Right lobe of liver (tissue), 6 donors: ENCODE measurements at regions not wholly inside any gene's neighbourhood (a gene's known extent, or its start where the extent isn't known, plus 50 kb on each side); places are given as distances from the start of the nearest gene placed in this dataset.

ENCODE experiments used
- ATAC-seq, 4 donors: fragments of 200-7000 bp; cut with Tn5 transposase; one replicate each; pipeline ENCODE4 v1.9.1; 2020; ENCODE audit warnings: mild to moderate bottlenecking in 4 of 4, moderate library complexity in 4 of 4
- DNase-seq, 3 donors: peaks; one replicate each; pipeline ENCODE4 v3.0.0-alpha.2; 2020
- H3K27ac ChIP-seq, 3 donors: fragments of 200-600 bp; one replicate each; pipeline ENCODE4 v1.8.0; 2022
- H3K27me3 ChIP-seq, 2 donors: fragments of 200-600 bp; one replicate each; pipeline ENCODE4 v1.8.0; 2022
- H3K36me3 ChIP-seq, 4 donors: fragments of 200-600 bp; sonication (generic) in 1 of 4; one replicate each; pipeline versions ENCODE4 v1.5.1 to v1.8.0; 2017 to 2022; ENCODE audit warnings: control low read depth in 1 of 4
- H3K4me1 ChIP-seq, 4 donors: fragments of 200-600 bp; sonication (generic) in 1 of 4; one replicate each; pipeline versions ENCODE4 v1.5.1 to v1.8.0; 2017 to 2022; ENCODE audit warnings: control low read depth in 1 of 4
- H3K4me3 ChIP-seq, 3 donors: fragments of 200-600 bp; one replicate each; pipeline ENCODE4 v1.8.0; 2022
- H3K9me3 ChIP-seq, 4 donors: fragments of 200-600 bp; sonication (generic) in 1 of 4; one replicate each; pipeline versions ENCODE4 v1.5.1 to v1.8.0; 2017 to 2022; ENCODE audit warnings: control low read depth in 1 of 4
- CTCF ChIP-seq, 4 donors: fragments of 200-600 bp in 3 of 4; fragments of 450-650 bp in 1 of 4; IDR thresholded peaks; one replicate each; pipeline versions ENCODE4 v1.5.1 to v1.8.0; 2016 to 2022; ENCODE audit warnings: antibody characterized with exemption in 4 of 4, mild to moderate bottlenecking in 2 of 4
- POLR2A ChIP-seq: fragments of 450-650 bp; IDR thresholded peaks from one replicate; pipeline ENCODE4 v1.6.1; 2017; ENCODE audit warnings: antibody characterized with exemption, mild to moderate bottlenecking
- WGBS: methylation state at CpG from one replicate; pipeline ENCODE4 v1.1.6; 2018; ENCODE audit warnings: low coverage, low lambda C conversion rate; ENCODE audit not compliant: insufficient coverage; ENCODE audit errors: missing lambda C conversion rate; 5-methylcytosine and 5-hydroxymethylcytosine counted together
- intact Hi-C, 2 donors: fragments of 100-400 bp; cut with DNase I; formaldehyde crosslinking; loops; one replicate each; pipeline versions ENCODE4 v1.11.2 to v1.14.1; 2022
- donor health status: DM: no; HTN: yes; CAD: no.
- donor health status: DM: no; HTN: no; CAD: no.
- donor health status: DM: no; HTN: no; CAD: no.
- donor health status: DM: no; HTN: yes; CAD: no.
- donor health status: DM: no; HTN: yes; CAD: no.

- no peaks in the 10 kb centered on the region for H3K36me3 ChIP-seq
- no peak for TF ChIP-seq CTCF (IDR thresholded peaks at IDR 0.05)
- no peak for TF ChIP-seq POLR2A
- no peaks in the 10 kb centered on the region for H3K27me3 ChIP-seq
- WGBS, result 82% methylated on average over 4 of the region's 4 CpGs
- DNase-seq (no peak), ATAC-seq (no peak)
- H3K4me1 ChIP-seq, result no peaks in the 10 kb centered on the region
- intact Hi-C loops, result no loop called here
- H3K27ac ChIP-seq, result no peak overlapping the region
- no peaks in the 10 kb centered on the region for H3K9me3 ChIP-seq
- no peak overlapping the region for H3K4me3 ChIP-seq
Measured at GRCh38 chr17:13442361-13442760, 159.4 kb downstream of the HS3ST3A1 start.

- 100% methylated on average over 1 of the region's 1 CpG for WGBS
- DNase-seq (no peak), ATAC-seq (no peak)
- H3K36me3 ChIP-seq, result no peaks in the 10 kb centered on the region
- H3K27ac ChIP-seq, result no peak overlapping the region
- H3K9me3 ChIP-seq, result no peaks in the 10 kb centered on the region
- no peak for TF ChIP-seq CTCF (IDR thresholded peaks at IDR 0.05)
- TF ChIP-seq POLR2A, result no peak
- H3K27me3 ChIP-seq, result no peaks in the 10 kb centered on the region
- intact Hi-C loops, result no loop called here
- H3K4me3 ChIP-seq, result no peak overlapping the region
- H3K4me1 ChIP-seq, result no peaks in the 10 kb centered on the region
Measured at GRCh38 chr17:13441873-13442272, 159.9 kb downstream of the HS3ST3A1 start.

GRCh38 chr17:13437966-13438779 lies 163.6 kb downstream of the HS3ST3A1 start:
- Histone ChIP-seq H3K36me3 (no peaks in the 10 kb centered on the region), H3K27ac (no peak overlapping the region), H3K4me1 (no peaks in the 10 kb centered on the region), H3K27me3 (no peaks in the 10 kb centered on the region), H3K9me3 (no peaks in the 10 kb centered on the region), H3K4me3 (no peak overlapping the region)
- DNase-seq (no peak), ATAC-seq (no peak)
- intact Hi-C loops, result no loop called here
- WGBS, result 66% methylated on average over 17 of the region's 17 CpGs
- no peak for TF ChIP-seq POLR2A
- TF ChIP-seq CTCF (IDR thresholded peaks at IDR 0.05), result no peak

GRCh38 chr17:13435230-13435629 lies 166.5 kb downstream of the HS3ST3A1 start:
- WGBS, result 69% methylated on average over 3 of the region's 3 CpGs
- H3K36me3 ChIP-seq, result no peaks in the 10 kb centered on the region
- intact Hi-C loops, result no loop called here

More at GRCh38 chr17:13435230-13435629, 166.5 kb downstream of the HS3ST3A1 start:
- Histone ChIP-seq H3K27me3 (no peaks in the 10 kb centered on the region), H3K9me3 (no peaks in the 10 kb centered on the region), H3K4me3 (no peak overlapping the region), H3K4me1 (no peaks in the 10 kb centered on the region), H3K27ac (no peak overlapping the region)
- DNase-seq, result no peak
- TF ChIP-seq CTCF (IDR thresholded peaks at IDR 0.05) (no peak), POLR2A (no peak)
- no peak for ATAC-seq
